A673 (cell line): ENCODE measurements at regions not wholly inside any gene's neighbourhood (a gene's known extent, or its start where the extent isn't known, plus 50 kb on each side); places are given as distances from the start of the nearest gene placed in this dataset.

Experiments
- BruUV-seq: library from RNA; stranded (reverse); fragments of 400-500 nt; replicated peaks from 2 replicates; lab custom pipeline; 2021; lab: Mats Ljungman, UMichigan
- CTCF ChIA-PET: fragments of 300-600 bp; sonication (Branson Sonifier 250); formaldehyde crosslinking; loops from one replicate; lab custom pipeline; 2022; ENCODE audit warnings: antibody characterized with exemption; lab: Charles Lee
- POLR2A ChIA-PET: fragments of 300-600 bp; sonication (Branson Sonifier 250); formaldehyde crosslinking; loops from one replicate; lab custom pipeline; 2022; ENCODE audit warnings: antibody characterized with exemption; ENCODE audit not compliant: low non-redundant PET; lab: Charles Lee
- DNase-seq: peaks from one replicate; pipeline ENCODE4 v3.0.0-alpha.2; 2015; ENCODE audit warnings: low spot score
- H3K27ac ChIP-seq: fragments of 200-600 bp; sonication (generic); 2 replicates; pipeline ENCODE4 v1.5.1; 2016; ENCODE audit warnings: mixed run types, low read depth, mild to moderate bottlenecking, mixed read lengths, antibody characterized with exemption, low read length; ENCODE audit not compliant: poor library complexity, severe bottlenecking
- H3K27me3 ChIP-seq: fragments of 200-600 bp; sonication (generic); replicated peaks from 2 replicates; pipeline ENCODE4 v1.6.1; 2017; ENCODE audit warnings: mixed run types, low read depth, mild to moderate bottlenecking, mixed read lengths, antibody characterized with exemption, low read length; ENCODE audit not compliant: insufficient read depth, poor library complexity
- H3K36me3 ChIP-seq: fragments of 200-600 bp; sonication (generic); 2 replicates; pipeline ENCODE4 v1.6.1; 2016; ENCODE audit warnings: mixed run types, mild to moderate bottlenecking, mixed read lengths, antibody characterized with exemption, low read length; ENCODE audit not compliant: insufficient read depth, poor library complexity, severe bottlenecking
- H3K4me1 ChIP-seq: fragments of 200-600 bp; sonication (generic); 2 replicates; pipeline ENCODE4 v1.6.1; 2017; ENCODE audit warnings: mixed run types, mild to moderate bottlenecking, mixed read lengths, antibody characterized with exemption, low read length; ENCODE audit not compliant: insufficient read depth, poor library complexity, severe bottlenecking
- H3K4me3 ChIP-seq: fragments of 200-600 bp; sonication (generic); 2 replicates; pipeline ENCODE4 v1.5.1; 2016; ENCODE audit warnings: low read depth, mixed run types, mild to moderate bottlenecking, mixed read lengths, low read length; ENCODE audit not compliant: poor library complexity, severe bottlenecking
- H3K9me3 ChIP-seq: fragments of 200-600 bp; sonication (generic); 2 replicates; pipeline ENCODE4 v1.6.1; 2016; ENCODE audit warnings: mixed run types, low read depth, mild to moderate bottlenecking, mixed read lengths, antibody characterized with exemption, low read length; ENCODE audit not compliant: poor library complexity, severe bottlenecking
- EZH2 ChIP-seq: fragments of 200-600 bp; sonication (generic); IDR thresholded peaks from 2 replicates; pipeline ENCODE4 v1.6.1; 2017; ENCODE audit warnings: borderline replicate concordance, low read depth, mild to moderate bottlenecking, mixed read lengths, antibody characterized with exemption, low read length; ENCODE audit not compliant: poor library complexity, severe bottlenecking
- intact Hi-C: fragments of 100-400 bp; cut with micrococcal nuclease; formaldehyde crosslinking; loops from one replicate; pipeline ENCODE4 v1.10.0; 2022; ENCODE audit not compliant: unreplicated experiment
- TF ChIP-seq, protein P1 (sequence below): fragments of 300-800, 200-600 bp; sonication (generic); conservative IDR thresholded peaks from 2 replicates; pipeline ENCODE4 v1.5.1; 2017; ENCODE audit warnings: low read depth, mild to moderate bottlenecking, antibody characterized with exemption, low read length, moderate library complexity, mixed read lengths

GRCh38 chr18:75875559-75875958, 448.1 kb upstream of the SMIM21 start:
- intact Hi-C loops = no loop called here
- DNase-seq = no peak
- CTCF ChIA-PET = no interaction called here

DNA sequence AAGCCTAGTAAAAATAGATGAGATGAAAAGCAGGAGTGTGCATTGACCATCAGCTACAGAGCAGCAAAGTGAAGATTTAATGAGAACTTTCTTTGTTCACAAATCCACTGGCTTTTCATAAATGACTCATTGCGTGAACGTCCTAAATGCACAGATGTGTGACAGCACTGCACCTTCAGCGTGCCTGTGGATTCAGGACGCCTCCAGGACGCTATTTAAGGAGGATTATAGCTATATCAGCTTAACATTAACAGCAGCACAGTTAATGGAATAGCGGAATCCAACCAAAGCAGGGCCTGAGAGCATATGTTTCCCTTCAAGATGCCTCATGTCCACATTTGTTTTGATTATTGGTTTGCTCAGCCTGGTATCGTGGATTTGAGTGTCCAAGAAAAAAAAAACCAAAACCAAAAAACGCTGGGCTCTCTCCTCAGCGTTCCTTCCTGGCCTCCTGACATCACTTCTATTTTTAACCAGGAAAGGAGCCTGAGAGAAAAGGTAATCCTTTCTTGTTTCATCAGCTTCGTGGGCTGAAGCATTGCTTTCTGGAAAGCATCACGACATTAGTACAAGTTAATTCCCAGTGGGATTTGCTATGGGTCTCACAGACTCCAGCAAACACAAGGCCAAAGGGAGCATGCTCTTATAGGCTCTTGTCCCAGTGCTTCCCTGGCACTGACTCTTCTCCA, 447.0 kb upstream of the SMIM21 start:
- no peak for DNase-seq
- POLR2A ChIA-PET = no interaction called here
- Histone ChIP-seq H3K36me3 (no peaks in the 10 kb centered on the region), H3K27me3 (no peaks in the 10 kb centered on the region), H3K4me1 (no peaks in the 10 kb centered on the region), H3K4me3 (no peak overlapping the region), H3K9me3 (no peaks in the 10 kb centered on the region), H3K27ac (no peak overlapping the region)
- no TSS peak for BruUV-seq
- TF ChIP-seq, protein P1, sequence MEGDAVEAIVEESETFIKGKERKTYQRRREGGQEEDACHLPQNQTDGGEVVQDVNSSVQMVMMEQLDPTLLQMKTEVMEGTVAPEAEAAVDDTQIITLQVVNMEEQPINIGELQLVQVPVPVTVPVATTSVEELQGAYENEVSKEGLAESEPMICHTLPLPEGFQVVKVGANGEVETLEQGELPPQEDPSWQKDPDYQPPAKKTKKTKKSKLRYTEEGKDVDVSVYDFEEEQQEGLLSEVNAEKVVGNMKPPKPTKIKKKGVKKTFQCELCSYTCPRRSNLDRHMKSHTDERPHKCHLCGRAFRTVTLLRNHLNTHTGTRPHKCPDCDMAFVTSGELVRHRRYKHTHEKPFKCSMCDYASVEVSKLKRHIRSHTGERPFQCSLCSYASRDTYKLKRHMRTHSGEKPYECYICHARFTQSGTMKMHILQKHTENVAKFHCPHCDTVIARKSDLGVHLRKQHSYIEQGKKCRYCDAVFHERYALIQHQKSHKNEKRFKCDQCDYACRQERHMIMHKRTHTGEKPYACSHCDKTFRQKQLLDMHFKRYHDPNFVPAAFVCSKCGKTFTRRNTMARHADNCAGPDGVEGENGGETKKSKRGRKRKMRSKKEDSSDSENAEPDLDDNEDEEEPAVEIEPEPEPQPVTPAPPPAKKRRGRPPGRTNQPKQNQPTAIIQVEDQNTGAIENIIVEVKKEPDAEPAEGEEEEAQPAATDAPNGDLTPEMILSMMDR = no peak
- no peak for TF ChIP-seq EZH2
- CTCF ChIA-PET = no interaction called here
- intact Hi-C loops = no loop called here

More at GRCh38 chr18:75875559-75875958, 448.1 kb upstream of the SMIM21 start:
- Histone ChIP-seq H3K36me3 (no peaks in the 10 kb centered on the region), H3K4me3 (no peak overlapping the region), H3K9me3 (no peaks in the 10 kb centered on the region), H3K4me1 (no peaks in the 10 kb centered on the region), H3K27me3 (no peaks in the 10 kb centered on the region), H3K27ac (no peak overlapping the region)
- TF ChIP-seq, protein P1 = no peak
- no peak for TF ChIP-seq EZH2
- no TSS peak for BruUV-seq
- POLR2A ChIA-PET = no interaction called here

DNA sequence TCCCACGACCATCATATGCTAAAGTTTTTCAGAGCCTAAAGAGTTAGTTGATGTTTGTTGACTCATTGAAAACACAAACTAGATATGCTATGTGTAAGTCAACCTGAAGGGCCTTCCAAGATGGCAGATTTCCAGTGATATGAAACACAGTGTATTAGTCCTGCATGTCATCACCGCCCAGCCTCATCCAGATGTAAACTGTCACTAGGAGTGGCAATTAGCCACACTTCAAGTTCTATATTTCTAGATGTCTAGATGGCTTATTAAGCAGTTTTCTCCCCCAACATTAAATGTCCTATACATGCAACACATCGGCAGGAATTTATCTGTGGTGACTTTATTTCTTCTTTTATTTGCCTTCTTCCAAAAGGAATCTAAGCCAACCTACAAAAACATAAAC, 444.1 kb upstream of the SMIM21 start:
- intact Hi-C loops = no loop called here
- ChIA-PET POLR2A (no interaction called here), CTCF (no interaction called here)
- no peaks in the 10 kb centered on the region for H3K9me3 ChIP-seq
- no peaks in the 10 kb centered on the region for H3K27me3 ChIP-seq
- no peak for TF ChIP-seq EZH2
- TF ChIP-seq, protein P1 = no peak
- no peaks in the 10 kb centered on the region for H3K4me1 ChIP-seq
- H3K4me3 ChIP-seq = no peak overlapping the region
- no peak overlapping the region for H3K27ac ChIP-seq
- DNase-seq = no peak
- no TSS peak for BruUV-seq
- H3K36me3 ChIP-seq = no peaks in the 10 kb centered on the region
